WTC11 (cell line): ENCODE measurements at regions not wholly inside any gene's neighbourhood (a gene's known extent, or its start where the extent isn't known, plus 50 kb on each side); places are given as distances from the start of the nearest gene placed in this dataset.

ENCODE experiments used
- CTCF ChIP-seq: fragments of 200-600 bp; IDR thresholded peaks from 2 replicates; pipeline ENCODE4 v1.8.0; 2022; ENCODE audit warnings: antibody characterized with exemption
- ERG ChIP-seq: fragments of 250-450 bp; sonication (Bioruptor Pico); IDR thresholded peaks from 2 replicates; pipeline ENCODE4 v1.8.0; 2021; ENCODE audit warnings: mild to moderate bottlenecking
- MAX ChIP-seq: sonication (generic); formaldehyde crosslinking; IDR thresholded peaks from 2 replicates; pipeline ENCODE4 v1.8.0; 2022; ENCODE audit warnings: mild to moderate bottlenecking, missing genetic modification reagents
- NR1H2 ChIP-seq: sonication (generic); formaldehyde crosslinking; IDR thresholded peaks from 2 replicates; pipeline ENCODE4 v1.9.0; 2021; ENCODE audit warnings: mild to moderate bottlenecking, moderate library complexity, missing genetic modification reagents
- ZBTB43 ChIP-seq: sonication (generic); formaldehyde crosslinking; IDR thresholded peaks from 2 replicates; pipeline ENCODE4 v1.8.1; 2023; ENCODE audit warnings: mild to moderate bottlenecking, missing genetic modification reagents
- ZNF263 ChIP-seq: sonication (generic); formaldehyde crosslinking; IDR thresholded peaks from 2 replicates; pipeline ENCODE4 v1.8.1; 2022; ENCODE audit warnings: low read depth, mild to moderate bottlenecking, moderate library complexity, missing genetic modification reagents
- ZNF281 ChIP-seq: sonication (generic); formaldehyde crosslinking; IDR thresholded peaks from 2 replicates; pipeline ENCODE4 v1.8.0; 2023; ENCODE audit warnings: mild to moderate bottlenecking, missing genetic modification reagents

- TF ChIP-seq ERG (CRISPR knock-in tag), result no peak
- TF ChIP-seq CTCF, result no peak
- TF ChIP-seq ZNF263 (CRISPR knock-in tag), result no peak
- TF ChIP-seq NR1H2 (CRISPR knock-in tag), result no peak
- TF ChIP-seq ZBTB43 (CRISPR knock-in tag), result no peak
- no peak for TF ChIP-seq ZNF281 (CRISPR knock-in tag)
- TF ChIP-seq MAX (CRISPR knock-in tag), result no peak
Measured at GRCh38 chr7:42768045-42768444, 143.8 kb downstream of the C7orf25 start.
